B cell (primary cell): ENCODE measurements at regions not wholly inside any gene's neighbourhood (a gene's known extent, or its start where the extent isn't known, plus 50 kb on each side); places are given as distances from the start of the nearest gene placed in this dataset.

Source experiments
- ATAC-seq: fragments of 200-7000 bp; cut with Tn5 transposase; one replicate; pipeline ENCODE4 v1.10.0; 2021; ENCODE audit warnings: low read depth, mild to moderate bottlenecking, moderate number of reproducible peaks, moderate library complexity
- CTCF ChIA-PET: fragments of 350-600 bp; sonication (Branson Sonifier 250); formaldehyde crosslinking; loops from one replicate; lab custom pipeline; 2021; ENCODE audit warnings: antibody characterized with exemption, inconsistent platforms; lab: Charles Lee
- POLR2A ChIA-PET: fragments of 350-600 bp; sonication (Branson Sonifier 250); formaldehyde crosslinking; loops from one replicate; lab custom pipeline; 2021; ENCODE audit warnings: antibody characterized with exemption; lab: Charles Lee
- DNase-seq: peaks from one replicate; pipeline ENCODE4 v3.0.0; 2013
- H2AFZ ChIP-seq: 2 replicates; pipeline ENCODE4 v1.6.1; 2012; ENCODE audit warnings: mild to moderate bottlenecking, low read depth, low read length; ENCODE audit not compliant: insufficient read depth, poor library complexity, severe bottlenecking
- H3K27ac ChIP-seq, 2 donors: 1 replicate in 1 of 2; 2 replicates in 1 of 2; pipeline ENCODE4 v1.5.1; 2012 to 2013; ENCODE audit warnings: low read length in 2 of 2, mild to moderate bottlenecking in 2 of 2, moderate library complexity in 1 of 2
- H3K27me3 ChIP-seq, 4 experiments: fragments of 200-600 bp in 1 of 4; sonication (generic) in 1 of 4; replicated peaks in 1 of 4; 1 replicate in 2 of 4; 2 replicates in 2 of 4; pipeline versions ENCODE4 v1.6.1 to v1.7.0; 2013 to 2016; ENCODE audit warnings: low read length in 3 of 4, mild to moderate bottlenecking in 2 of 4, mixed read lengths in 1 of 4, moderate library complexity in 1 of 4; ENCODE audit not compliant: insufficient read depth in 4 of 4, control insufficient read depth in 3 of 4; ENCODE audit errors: control extremely low read depth in 1 of 4
- H3K36me3 ChIP-seq, 2 experiments: replicated peaks in 1 of 2; 1 replicate in 1 of 2; 2 replicates in 1 of 2; pipeline versions ENCODE4 v1.6.1 to v1.7.1; 2013; ENCODE audit warnings: low read length in 1 of 2; ENCODE audit not compliant: insufficient read depth in 2 of 2, control insufficient read depth in 1 of 2; ENCODE audit errors: control extremely low read depth in 1 of 2, extremely low read depth in 1 of 2
- H3K4me1 ChIP-seq, 2 donors: fragments of 200-600 bp in 1 of 2; sonication (generic) in 1 of 2; 1 replicate in 1 of 2; 2 replicates in 1 of 2; pipeline versions ENCODE4 v1.5.1 to v1.6.1; 2013 to 2017; ENCODE audit warnings: low read length in 2 of 2; ENCODE audit not compliant: control insufficient read depth in 2 of 2, insufficient read depth in 2 of 2
- H3K4me2 ChIP-seq: replicated peaks from 2 replicates; pipeline ENCODE3; 2012; ENCODE audit warnings: mild to moderate bottlenecking, low read depth, low read length; ENCODE audit not compliant: poor library complexity, severe bottlenecking
- H3K4me3 ChIP-seq, 5 experiments: fragments of 200-600 bp in 1 of 5; sonication (generic) in 1 of 5; 1 replicate in 3 of 5; 2 replicates in 2 of 5; pipeline versions ENCODE4 v1.5.1 to v1.7.0; 2011 to 2016; ENCODE audit warnings: low read length in 4 of 5, mild to moderate bottlenecking in 4 of 5, low read depth in 2 of 5, control low read depth in 1 of 5, moderate library complexity in 1 of 5; ENCODE audit not compliant: insufficient read depth in 1 of 5; ENCODE audit errors: control extremely low read depth in 1 of 5, extremely low read depth in 1 of 5
- H3K79me2 ChIP-seq: fragments of 200-600 bp; sonication (generic); one replicate; pipeline ENCODE4 v1.6.0; 2016; ENCODE audit warnings: low read length; ENCODE audit not compliant: control insufficient read depth, insufficient read depth
- H3K9ac ChIP-seq: fragments of 200-600 bp; sonication (generic); 2 replicates; pipeline ENCODE4 v1.6.1; 2017; ENCODE audit warnings: mild to moderate bottlenecking, low read length, moderate library complexity
- H3K9me3 ChIP-seq, 3 donors: one replicate each; pipeline versions ENCODE4 v1.6.1 to v1.7.1; 2013; ENCODE audit warnings: low read length in 2 of 3; ENCODE audit not compliant: control insufficient read depth in 2 of 3, insufficient read depth in 1 of 3; ENCODE audit errors: control extremely low read depth in 1 of 3
- H4K20me1 ChIP-seq: 2 replicates; pipeline ENCODE4 v1.6.0; 2012; ENCODE audit warnings: mild to moderate bottlenecking, low read length; ENCODE audit not compliant: insufficient read depth, control insufficient read depth, poor library complexity, severe bottlenecking
- H3K27ac Mint-ChIP-seq: one replicate; pipeline ENCODE4 v1.8.0; 2021; ENCODE audit warnings: mixed read lengths
- H3K27me3 Mint-ChIP-seq: one replicate; pipeline ENCODE4 v1.8.0; 2021; ENCODE audit warnings: mixed read lengths
- H3K4me1 Mint-ChIP-seq: one replicate; pipeline ENCODE4 v1.8.0; 2021; ENCODE audit warnings: mixed read lengths
- H3K4me3 Mint-ChIP-seq: one replicate; pipeline ENCODE4 v1.8.0; 2021; ENCODE audit warnings: mixed read lengths
- H3K9me3 Mint-ChIP-seq: one replicate; pipeline ENCODE4 v1.8.0; 2022; ENCODE audit warnings: mixed read lengths; ENCODE audit not compliant: insufficient read depth
- CTCF ChIP-seq: fragments of 200-600 bp; IDR thresholded peaks from one replicate; pipeline ENCODE4 v1.8.0; 2022; ENCODE audit warnings: antibody characterized with exemption, mild to moderate bottlenecking
- EZH2 ChIP-seq: IDR thresholded peaks from 2 replicates; pipeline ENCODE4 v1.6.1; 2012; ENCODE audit warnings: borderline replicate concordance, low read depth, mild to moderate bottlenecking, moderate library complexity, low read length; ENCODE audit not compliant: insufficient read depth, poor library complexity, severe bottlenecking
- WGBS: methylation state at CpG from one replicate; pipeline ENCODE4 v1.1.5; 2013; ENCODE audit warnings: missing lambda C conversion rate; ENCODE audit not compliant: insufficient coverage; 5-methylcytosine and 5-hydroxymethylcytosine counted together
- intact Hi-C: fragments of 100-400 bp; cut with micrococcal nuclease; formaldehyde crosslinking; loops from one replicate; pipeline ENCODE4 v1.10.0; 2022

GRCh38 chr12:3365463-3366411 lies 125.3 kb upstream of the PRMT8 start:
- no peak overlapping the region for H3K27ac Mint-ChIP-seq
- POLR2A ChIA-PET = no interaction called here

More at GRCh38 chr12:3365463-3366411, 125.3 kb upstream of the PRMT8 start:
- Mint-ChIP-seq H3K27me3 (peaks cover 21% of the 10 kb centered on the region), H3K9me3 (no peaks in the 10 kb centered on the region), H3K4me1 (peaks cover 10% of the 10 kb centered on the region), H3K4me3 (peak overlapping the region; percentile 23)
- H3K27me3 ChIP-seq = peaks cover 0 to 34% (median 10%) of the 10 kb centered on the region in 4 experiments
- no peaks in the 10 kb centered on the region for H4K20me1 ChIP-seq
- H3K79me2 ChIP-seq = no peaks in the 10 kb centered on the region
- no peaks in the 10 kb centered on the region for H3K36me3 ChIP-seq
- H3K9ac ChIP-seq = no peak overlapping the region
- CTCF ChIA-PET = no interaction called here
- WGBS = 8% methylated on average over 85 of the region's 87 CpGs
- DNase-seq = no peak
- intact Hi-C loops = no loop called here
- H2AFZ ChIP-seq = no peak overlapping the region
- H3K27ac ChIP-seq = no peak overlapping the region
- no peak for ATAC-seq
- TF ChIP-seq CTCF = no peak
- no peak for TF ChIP-seq EZH2
- no peak overlapping the region for H3K4me3 ChIP-seq
- H3K4me1 ChIP-seq = no peaks in the 10 kb centered on the region
- H3K9me3 ChIP-seq = peaks cover 0 to 10% (median 0%) of the 10 kb centered on the region in 3 donors
- H3K4me2 ChIP-seq = peak overlapping the region; percentile 33
